BJ (cell line): ENCODE measurements at regions not wholly inside any gene's neighbourhood (a gene's known extent, or its start where the extent isn't known, plus 50 kb on each side); places are given as distances from the start of the nearest gene placed in this dataset.
"Not testable (repeated sequence)": the region's sequence is repeated elsewhere in the genome, so short reads cannot be mapped to it uniquely, and the experiment has no call there.

Experiments
- CTCF ChIA-PET: fragments of 350-600 bp; formaldehyde crosslinking; extraction: SDS; loops from one replicate; lab custom pipeline; 2021; ENCODE audit warnings: antibody characterized with exemption, inconsistent platforms; lab: Yijun Ruan, JAX
- POLR2A ChIA-PET: fragments of 300-600 bp; sonication (Branson Sonifier 250); formaldehyde crosslinking; extraction: SDS; loops from one replicate; lab custom pipeline; 2021; ENCODE audit warnings: antibody characterized with exemption; lab: Charles Lee
- DNase-seq: peaks from one replicate; pipeline ENCODE4 v3.0.0-alpha.2; 2011; ENCODE audit warnings: low read depth
- H3K27me3 ChIP-seq: 2 replicates; pipeline ENCODE4 v1.6.0; 2011; ENCODE audit warnings: low read length; ENCODE audit not compliant: control insufficient read depth, insufficient read depth
- H3K36me3 ChIP-seq: 2 replicates; pipeline ENCODE4 v1.5.1; 2011; ENCODE audit warnings: low read length; ENCODE audit not compliant: control insufficient read depth, insufficient read depth
- H3K4me3 ChIP-seq: 2 replicates; pipeline ENCODE4 v1.5.1; 2011; ENCODE audit warnings: low read depth, mild to moderate bottlenecking, control low read depth, low read length
- TF ChIP-seq, protein P1 (sequence below): IDR thresholded peaks from 2 replicates; pipeline ENCODE4 v1.5.1; 2011; ENCODE audit warnings: low read depth, mild to moderate bottlenecking, control low read depth, inconsistent platforms, low read length, moderate library complexity; ENCODE audit not compliant: insufficient read depth

DNA sequence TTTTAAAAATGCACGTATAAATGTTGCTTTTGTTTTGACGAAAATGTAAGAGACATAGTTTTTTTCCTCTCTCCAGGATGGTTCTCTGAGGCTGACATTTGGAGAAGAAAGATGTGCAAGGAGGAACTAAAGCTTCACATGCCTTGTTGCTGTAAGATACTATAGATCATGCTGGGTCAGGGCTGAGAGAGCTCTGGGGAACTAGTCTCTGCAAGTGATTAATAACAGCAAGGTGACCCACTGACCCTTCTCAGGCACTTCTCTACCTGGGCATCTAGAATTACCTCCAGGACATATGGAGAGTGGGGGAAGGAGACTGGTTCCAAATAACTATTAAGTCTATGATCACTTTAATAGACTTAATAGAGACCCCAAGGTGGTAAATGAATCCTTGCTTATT lies 246.0 kb downstream of the KBTBD8 start:
- Histone ChIP-seq H3K4me3 (no peak overlapping the region), H3K27me3 (no peaks in the 10 kb centered on the region), H3K36me3 (no peaks in the 10 kb centered on the region)
- no peak for DNase-seq
- ChIA-PET POLR2A (no interaction called here), CTCF (no interaction called here)
- TF ChIP-seq, protein P1, sequence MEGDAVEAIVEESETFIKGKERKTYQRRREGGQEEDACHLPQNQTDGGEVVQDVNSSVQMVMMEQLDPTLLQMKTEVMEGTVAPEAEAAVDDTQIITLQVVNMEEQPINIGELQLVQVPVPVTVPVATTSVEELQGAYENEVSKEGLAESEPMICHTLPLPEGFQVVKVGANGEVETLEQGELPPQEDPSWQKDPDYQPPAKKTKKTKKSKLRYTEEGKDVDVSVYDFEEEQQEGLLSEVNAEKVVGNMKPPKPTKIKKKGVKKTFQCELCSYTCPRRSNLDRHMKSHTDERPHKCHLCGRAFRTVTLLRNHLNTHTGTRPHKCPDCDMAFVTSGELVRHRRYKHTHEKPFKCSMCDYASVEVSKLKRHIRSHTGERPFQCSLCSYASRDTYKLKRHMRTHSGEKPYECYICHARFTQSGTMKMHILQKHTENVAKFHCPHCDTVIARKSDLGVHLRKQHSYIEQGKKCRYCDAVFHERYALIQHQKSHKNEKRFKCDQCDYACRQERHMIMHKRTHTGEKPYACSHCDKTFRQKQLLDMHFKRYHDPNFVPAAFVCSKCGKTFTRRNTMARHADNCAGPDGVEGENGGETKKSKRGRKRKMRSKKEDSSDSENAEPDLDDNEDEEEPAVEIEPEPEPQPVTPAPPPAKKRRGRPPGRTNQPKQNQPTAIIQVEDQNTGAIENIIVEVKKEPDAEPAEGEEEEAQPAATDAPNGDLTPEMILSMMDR, result no peak

GRCh38 chr3:67245545-67245944 lies 247.4 kb downstream of the KBTBD8 start:
- Histone ChIP-seq H3K36me3 (no peaks in the 10 kb centered on the region), H3K27me3 (no peaks in the 10 kb centered on the region), H3K4me3 (no peak overlapping the region)
- DNase-seq, result no peak
- POLR2A ChIA-PET, result no interaction called here
- TF ChIP-seq, protein P1, result no peak
- CTCF ChIA-PET, result no interaction called here

DNA sequence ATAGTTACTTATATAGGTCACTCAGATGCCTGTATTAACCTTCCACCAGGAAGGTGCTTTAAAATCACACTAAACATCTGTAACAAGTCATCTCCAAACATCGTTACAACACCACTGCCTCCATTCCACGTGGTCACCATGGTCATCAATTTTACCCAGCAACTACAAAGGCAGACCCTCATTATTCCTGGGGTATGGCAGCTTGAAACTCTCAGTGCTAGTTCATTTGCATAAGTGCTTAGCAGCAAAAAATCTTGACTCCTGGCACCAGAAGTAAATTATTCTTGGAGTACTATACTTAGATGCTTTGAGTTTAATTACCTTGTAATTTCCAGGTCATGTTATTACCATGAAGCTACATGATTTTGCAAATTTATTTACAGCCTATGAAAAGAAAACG lies 250.6 kb downstream of the KBTBD8 start:
- H3K4me3 ChIP-seq, result no peak overlapping the region
- DNase-seq, result no peak
- POLR2A ChIA-PET, result no interaction called here
- no peaks in the 10 kb centered on the region for H3K27me3 ChIP-seq
- CTCF ChIA-PET, result no interaction called here
- H3K36me3 ChIP-seq, result no peaks in the 10 kb centered on the region
- TF ChIP-seq, protein P1, result no peak

DNA sequence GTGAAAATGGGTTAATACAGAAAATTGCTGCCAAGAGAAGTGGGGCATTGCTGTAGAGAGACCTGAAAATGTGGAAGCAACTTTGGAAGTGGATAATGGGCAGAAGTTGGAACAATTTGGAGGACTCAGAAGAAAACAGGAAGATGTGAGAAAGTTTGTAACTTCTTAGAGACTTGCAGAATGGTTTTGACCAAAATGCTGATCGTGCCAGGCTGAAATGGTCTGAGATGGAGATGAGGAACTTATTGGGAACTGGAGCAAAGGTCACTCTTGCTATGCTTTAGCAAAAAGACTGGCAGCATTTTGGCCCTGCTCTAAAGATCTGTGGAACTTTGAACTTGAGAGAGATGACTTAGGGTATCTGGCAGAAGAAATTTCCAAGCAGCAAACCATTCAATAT lies 254.8 kb downstream of the KBTBD8 start:
- CTCF ChIA-PET, POLR2A ChIA-PET, DNase-seq, H3K27me3 ChIP-seq, H3K36me3 ChIP-seq, H3K4me3 ChIP-seq: not testable (repeated sequence)

GRCh38 chr3:67278015-67278618 lies 280.0 kb downstream of the KBTBD8 start:
- TF ChIP-seq, protein P1, result no peak
- H3K36me3 ChIP-seq, result no peaks in the 10 kb centered on the region
- POLR2A ChIA-PET, result no interaction called here
- no peaks in the 10 kb centered on the region for H3K27me3 ChIP-seq
- H3K4me3 ChIP-seq, result no peak overlapping the region
- DNase-seq, result no peak
- CTCF ChIA-PET, result no interaction called here

- Histone ChIP-seq H3K4me3 (no peak overlapping the region), H3K27me3 (no peaks in the 10 kb centered on the region), H3K36me3 (no peaks in the 10 kb centered on the region)
- TF ChIP-seq, protein P1, result no peak
- POLR2A ChIA-PET, result no interaction called here
- no peak for DNase-seq
- CTCF ChIA-PET, result no interaction called here
These were observed 288.5 kb downstream of the KBTBD8 start for GRCh38 chr3:67286586-67286985.
